DMS 273 (cell line): ENCODE measurements at regions not wholly inside any gene's neighbourhood (a gene's known extent, or its start where the extent isn't known, plus 50 kb on each side); places are given as distances from the start of the nearest gene placed in this dataset.

Experiments
- DNase-seq: peaks from one replicate; lab custom pipeline; 2025; ENCODE audit not compliant: unreplicated experiment; lab: John Stamatoyannopoulos, UW

DNA sequence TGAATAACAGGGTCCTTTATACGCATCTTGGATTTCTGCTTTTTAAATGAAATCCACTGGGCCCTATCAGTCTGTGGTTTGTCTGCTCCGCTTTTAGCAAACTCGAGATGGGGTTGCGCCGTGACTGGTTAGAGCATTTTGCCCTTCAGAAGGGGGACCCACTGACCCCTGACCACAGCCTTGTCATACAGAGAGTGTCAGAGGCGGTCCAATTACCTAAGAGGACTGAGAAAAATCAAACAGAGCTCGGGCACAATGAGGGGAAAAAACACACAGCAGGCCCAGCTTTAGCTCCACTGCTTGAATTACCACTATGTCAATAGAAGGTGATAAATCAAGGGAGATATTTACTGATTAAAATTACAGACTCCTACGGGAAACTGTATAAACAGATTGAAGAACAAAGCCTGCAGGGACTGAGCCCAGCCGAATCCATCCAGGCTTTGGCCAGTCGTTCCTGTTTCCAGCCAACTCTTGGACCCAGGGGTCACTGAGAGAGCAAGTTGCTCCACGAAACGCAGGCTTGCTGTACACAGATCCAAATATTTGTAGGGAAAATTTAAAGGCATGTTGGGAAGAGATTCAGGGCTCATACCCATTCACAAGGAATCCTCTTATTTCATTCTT lies 131.9 kb upstream of the ZFHX3 start:
- DNase-seq = no peak

DNA sequence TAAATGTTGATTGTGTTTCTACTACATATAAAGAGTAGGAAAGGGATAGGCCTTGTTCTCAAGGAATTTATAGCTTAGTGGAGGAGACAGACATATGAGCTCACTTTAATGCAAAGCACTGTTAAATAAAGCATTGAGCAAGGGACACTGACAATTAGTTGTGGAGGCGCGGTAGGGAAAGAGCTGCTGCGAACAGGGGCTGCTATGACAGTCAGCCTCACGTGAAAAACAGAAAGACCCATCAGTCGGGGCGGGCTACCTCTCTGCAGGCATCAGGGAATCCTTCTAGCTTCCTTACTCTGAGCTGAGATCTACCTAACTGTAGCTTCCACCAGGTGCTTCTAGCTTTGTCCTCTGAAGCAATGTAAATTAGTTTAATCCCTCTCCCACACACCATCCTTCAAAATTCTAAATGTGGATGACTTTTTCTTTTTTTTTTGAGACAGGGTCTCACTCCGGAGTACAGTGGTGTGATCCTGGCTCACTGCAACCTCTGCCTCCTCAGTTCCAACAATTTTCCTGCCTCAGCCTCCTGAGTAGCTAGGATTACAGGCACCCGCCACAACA lies 129.9 kb upstream of the ZFHX3 start:
- DNase-seq = no peak

DNA sequence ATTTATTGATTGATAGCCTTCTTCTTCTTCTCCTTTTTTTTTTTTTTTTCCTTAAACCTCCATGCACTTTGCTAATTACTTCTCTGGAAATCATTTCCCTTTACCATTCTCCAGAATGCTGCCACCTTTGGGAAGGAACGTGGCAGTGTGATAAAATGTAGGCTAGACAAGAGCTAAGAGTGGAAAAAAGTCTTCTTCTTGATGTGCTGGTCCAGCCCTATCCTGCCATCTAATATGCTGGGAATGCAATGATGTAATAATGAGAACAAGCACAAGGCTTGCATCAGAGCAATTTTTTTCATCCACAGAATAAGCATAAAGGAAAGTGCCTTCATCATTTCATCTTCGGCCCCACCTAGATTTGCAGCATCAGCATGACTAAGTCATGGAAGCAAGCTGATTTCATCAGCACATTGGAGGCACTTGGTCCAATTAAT lies 128.7 kb upstream of the ZFHX3 start:
- DNase-seq = peak; percentile 22

DNA sequence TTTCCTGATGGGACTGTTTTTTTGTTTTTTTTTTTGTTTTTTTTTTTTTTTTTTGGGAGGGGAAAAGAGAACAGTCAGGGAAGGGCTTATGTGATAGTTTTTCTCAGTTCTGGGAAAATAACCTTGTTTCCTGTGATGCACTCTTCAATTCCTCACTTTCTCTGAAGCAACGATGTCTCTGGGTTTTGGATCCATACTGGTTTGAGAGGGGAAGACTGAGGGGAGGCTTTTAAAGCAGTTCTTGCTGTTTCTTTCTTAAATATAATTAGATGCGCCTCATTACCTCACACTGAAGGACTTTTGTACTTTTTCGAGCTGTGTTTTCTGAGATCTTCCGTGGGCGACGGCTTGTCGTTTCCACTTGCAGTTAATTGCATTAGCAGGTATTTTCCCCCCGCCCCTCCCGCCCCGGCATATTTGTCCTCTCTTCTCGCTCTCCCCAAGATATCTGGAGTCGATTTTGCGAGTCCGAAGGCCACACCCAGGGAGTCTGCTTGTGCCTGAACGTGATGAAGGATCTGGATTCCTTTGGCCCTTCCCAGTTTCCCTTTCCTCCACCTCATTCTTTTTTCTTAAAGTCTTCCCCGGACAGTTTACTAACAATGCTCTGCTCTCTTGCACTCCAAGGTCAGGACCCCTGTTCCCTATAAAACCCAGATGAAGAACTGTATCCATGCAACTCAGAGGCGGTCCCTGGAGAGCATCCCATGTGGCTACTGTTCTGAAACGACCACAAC lies 125.2 kb upstream of the ZFHX3 start:
- DNase-seq = peak; percentile 35

- DNase-seq = peak; percentile 93
These were observed 124.5 kb upstream of the ZFHX3 start for GRCh38 chr16:73172241-73172972.

DNA sequence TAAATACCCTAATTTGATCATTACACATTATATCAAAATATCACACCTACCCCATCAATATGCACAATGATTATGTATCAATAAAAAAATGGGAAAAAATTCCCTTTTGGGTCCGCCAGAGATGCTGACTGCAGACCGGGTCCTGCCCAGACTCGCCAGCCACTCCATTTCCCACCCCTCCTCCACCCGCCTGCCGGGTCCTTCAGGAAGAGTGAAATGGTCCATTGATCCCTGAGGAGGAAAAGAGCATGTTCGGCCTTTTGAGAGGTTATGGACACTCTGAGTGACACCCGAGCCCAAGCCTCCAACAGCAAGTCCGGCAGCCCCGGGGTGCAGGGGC lies 123.9 kb upstream of the ZFHX3 start:
- peak; percentile 53 for DNase-seq

DNA sequence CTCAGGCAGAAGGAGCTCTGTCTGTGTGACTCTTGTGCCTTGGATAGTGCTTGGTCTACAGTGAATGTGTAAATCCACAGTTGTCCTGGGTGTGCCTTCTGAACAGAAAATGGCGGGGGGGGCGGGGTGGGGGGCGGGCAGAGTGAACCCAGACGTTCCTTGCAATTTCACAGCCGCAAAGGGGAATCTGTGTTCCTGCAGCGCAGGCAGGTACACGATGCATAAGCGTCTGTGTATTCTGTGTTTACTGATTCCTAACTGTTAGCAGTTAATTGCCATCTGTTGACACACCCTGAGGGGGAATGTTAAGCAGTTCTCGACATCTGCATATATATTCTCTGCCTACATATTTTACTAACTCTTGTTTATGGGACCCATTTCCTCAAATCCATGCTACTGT lies 123.5 kb upstream of the ZFHX3 start:
- DNase-seq = peak; percentile 82

DNA sequence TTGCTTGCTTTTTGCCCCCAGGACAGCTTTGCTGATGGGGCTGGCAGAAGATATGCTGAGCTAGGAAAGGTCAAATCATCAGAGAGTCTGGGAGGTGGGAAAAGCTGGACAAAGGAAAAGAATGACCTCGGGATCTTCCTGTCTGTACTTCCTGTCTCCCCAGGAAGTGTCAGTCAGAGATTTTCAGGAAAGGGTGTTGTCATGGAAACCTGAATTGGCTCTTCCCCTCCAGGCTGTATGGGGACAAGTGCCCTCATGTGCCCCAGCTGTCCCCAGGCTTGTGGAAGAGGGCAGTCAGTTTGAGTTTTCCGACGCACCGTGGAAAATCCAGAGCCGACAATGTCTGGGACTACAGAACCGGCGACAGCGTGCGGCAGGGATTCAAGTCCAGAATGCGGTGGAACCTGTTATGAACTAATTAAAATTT lies 122.7 kb upstream of the ZFHX3 start:
- peak; percentile 49 for DNase-seq

GRCh38 chr16:73166947-73167550 lies 119.1 kb upstream of the ZFHX3 start:
- DNase-seq = no peak

GRCh38 chr16:73166441-73166851 lies 118.5 kb upstream of the ZFHX3 start:
- DNase-seq = no peak

GRCh38 chr16:73163238-73163815 lies 115.4 kb upstream of the ZFHX3 start:
- no peak for DNase-seq

DNA sequence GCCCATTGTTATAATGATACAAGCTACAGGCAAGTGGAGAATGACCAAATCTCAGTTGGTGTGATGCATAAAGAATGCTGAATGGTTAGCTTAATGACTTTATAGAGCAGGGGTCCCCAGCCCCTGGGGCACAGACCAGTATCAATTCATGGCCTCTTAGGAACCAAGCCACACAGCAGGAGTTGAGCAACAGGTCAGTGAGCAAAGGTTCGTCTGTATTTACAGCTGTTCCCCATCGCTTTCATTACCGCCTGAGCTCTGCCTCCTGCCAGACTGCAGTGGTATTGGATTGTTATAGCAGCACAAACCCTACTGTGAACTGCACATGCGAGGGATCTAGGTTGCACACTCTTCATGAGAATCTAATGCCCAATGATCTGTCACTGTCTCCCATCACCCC lies 114.0 kb upstream of the ZFHX3 start:
- no peak for DNase-seq

GRCh38 chr16:73159296-73159695 lies 111.4 kb upstream of the ZFHX3 start:
- DNase-seq = no peak

DNA sequence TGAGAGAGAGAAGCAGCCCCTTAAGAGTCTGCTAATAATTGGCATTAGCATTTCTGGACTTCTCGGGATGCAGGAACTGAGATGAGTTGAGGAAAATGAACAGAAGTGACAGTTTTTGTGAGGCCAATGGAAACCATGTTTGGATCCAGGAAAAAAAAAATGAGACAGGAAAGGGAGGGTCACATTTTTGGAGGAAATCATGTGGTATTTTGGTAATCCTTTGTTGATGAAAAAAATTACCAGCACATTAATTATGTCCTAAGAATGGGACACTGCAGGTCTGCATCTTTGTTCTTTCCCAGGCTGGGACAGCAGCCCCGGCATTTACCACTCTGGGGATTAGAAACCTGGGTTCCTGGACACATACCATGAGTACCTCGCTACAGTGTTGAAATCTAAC lies 109.9 kb upstream of the ZFHX3 start:
- DNase-seq = no peak

DNA sequence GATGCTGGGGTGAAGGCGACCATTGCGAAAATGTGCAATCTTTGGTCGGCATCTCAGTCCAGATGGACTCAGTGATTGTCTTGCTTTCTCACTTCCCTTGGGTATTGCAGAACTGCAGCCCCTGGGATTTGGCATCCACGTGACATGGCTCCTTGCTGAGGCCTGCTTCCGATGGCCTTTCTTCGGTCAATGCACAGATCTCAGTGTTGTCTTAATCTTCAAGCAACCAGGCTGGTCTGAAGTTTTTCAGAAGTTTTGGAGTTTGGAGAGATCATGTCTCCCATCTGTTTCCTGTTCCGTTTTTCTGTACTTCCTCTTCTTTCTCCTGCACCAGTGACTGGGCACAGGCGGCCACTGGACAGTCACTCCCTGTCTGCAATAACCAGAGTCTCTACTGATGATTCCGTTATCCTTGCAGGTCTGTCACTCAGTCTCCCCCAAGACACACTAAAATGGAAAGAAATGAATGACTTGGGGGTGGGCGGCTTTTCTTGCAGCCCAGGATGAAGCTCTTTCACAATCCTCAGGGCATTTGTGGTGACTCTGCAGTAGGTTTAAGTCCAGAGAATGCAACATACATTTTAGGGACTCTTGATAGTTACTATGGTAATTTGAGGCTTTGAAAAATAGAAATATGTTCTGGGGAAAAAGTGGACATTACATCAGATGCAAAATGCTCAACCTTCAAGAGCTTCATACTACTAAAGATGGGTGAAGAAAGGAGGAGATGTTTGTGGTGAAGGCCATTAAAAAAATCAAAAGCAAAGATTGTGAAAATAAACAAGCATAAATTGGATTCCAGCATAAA lies 106.3 kb upstream of the ZFHX3 start:
- no peak for DNase-seq

- no peak for DNase-seq
These were observed 104.6 kb upstream of the ZFHX3 start for GRCh38 chr16:73152386-73153125.

- no peak for DNase-seq
These were observed 104.0 kb upstream of the ZFHX3 start for GRCh38 chr16:73151941-73152340.

GRCh38 chr16:73151225-73151624 lies 103.3 kb upstream of the ZFHX3 start:
- no peak for DNase-seq

DNA sequence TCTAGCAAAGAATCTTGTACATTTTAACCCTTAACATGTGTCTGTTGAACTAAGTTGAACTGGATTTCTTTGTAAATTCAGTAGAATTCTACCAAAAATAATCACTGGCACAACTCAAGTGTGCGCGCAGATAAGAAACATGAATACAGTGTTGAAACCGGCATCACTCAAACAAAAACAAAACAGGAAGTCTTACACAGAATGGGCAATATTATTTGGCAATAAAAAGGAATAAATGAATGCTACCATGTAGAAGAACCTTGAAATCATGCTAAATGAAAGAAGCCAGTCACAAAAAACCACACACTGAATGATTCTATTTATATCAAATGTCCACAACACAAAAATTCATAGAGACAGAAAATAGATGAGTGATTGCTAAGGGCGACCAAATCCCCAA lies 102.9 kb upstream of the ZFHX3 start:
- no peak for DNase-seq

DNA sequence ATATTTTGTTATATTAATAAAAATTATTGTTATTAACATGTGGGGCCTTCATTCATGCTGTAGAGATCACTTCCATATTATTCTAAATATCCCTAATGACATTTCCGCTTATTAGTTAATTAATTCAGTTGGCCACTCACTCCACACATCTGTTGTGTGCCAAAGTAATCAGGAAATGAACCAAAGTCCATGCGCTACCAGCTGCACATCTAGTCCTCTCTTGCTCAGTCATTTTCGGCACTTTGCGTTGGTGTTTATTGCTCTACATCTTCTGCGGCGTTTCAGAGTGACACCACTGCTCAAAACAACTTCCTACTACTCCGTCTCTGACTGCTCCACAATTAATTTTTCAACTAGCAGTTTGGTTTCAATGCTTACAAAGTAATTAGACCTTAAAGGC lies 101.4 kb upstream of the ZFHX3 start:
- DNase-seq = peak; percentile 43
